ENCODE measurements at regions not wholly inside any gene's neighbourhood (a gene's known extent, or its start where the extent isn't known, plus 50 kb on each side); places are given as distances from the start of the nearest gene placed in this dataset.

DNA sequence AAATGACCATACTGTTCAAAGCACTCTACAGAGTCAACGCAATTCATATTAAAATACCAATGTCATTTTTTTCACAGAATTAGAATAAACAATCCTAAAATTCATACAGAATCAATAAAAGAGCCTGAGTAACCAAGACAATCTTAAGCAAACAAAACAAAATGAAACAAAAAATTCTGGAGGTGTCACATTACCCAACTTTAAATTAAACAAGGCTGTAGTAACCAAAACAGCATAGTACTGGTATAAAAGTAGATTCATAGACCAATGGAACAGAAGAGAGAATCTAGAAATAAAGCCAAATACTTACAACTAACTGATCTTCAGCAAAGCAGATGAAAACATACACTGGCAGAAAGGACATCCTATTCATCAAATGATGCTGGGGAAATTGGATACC lies 346.9 kb upstream of the JAG1 start:
- Histone ChIP-seq H3K27me3 (no peaks in the 10 kb centered on the region), H3K9me3 (peaks cover 0 to 6% (median 0%) of the 10 kb centered on the region in 3 donors), H3K36me3 (no peaks in the 10 kb centered on the region), H3K4me3 (no peak overlapping the region), H3K4me1 (no peaks in the 10 kb centered on the region), H3K27ac (no peak overlapping the region)
- TF ChIP-seq EP300 (IDR thresholded peaks at IDR 0.05) (no peak), POLR2AphosphoS5 (IDR thresholded peaks at IDR 0.05) (no peak), POLR2A (IDR thresholded peaks at IDR 0.05) (no peak)
- TF ChIP-seq, protein P1, sequence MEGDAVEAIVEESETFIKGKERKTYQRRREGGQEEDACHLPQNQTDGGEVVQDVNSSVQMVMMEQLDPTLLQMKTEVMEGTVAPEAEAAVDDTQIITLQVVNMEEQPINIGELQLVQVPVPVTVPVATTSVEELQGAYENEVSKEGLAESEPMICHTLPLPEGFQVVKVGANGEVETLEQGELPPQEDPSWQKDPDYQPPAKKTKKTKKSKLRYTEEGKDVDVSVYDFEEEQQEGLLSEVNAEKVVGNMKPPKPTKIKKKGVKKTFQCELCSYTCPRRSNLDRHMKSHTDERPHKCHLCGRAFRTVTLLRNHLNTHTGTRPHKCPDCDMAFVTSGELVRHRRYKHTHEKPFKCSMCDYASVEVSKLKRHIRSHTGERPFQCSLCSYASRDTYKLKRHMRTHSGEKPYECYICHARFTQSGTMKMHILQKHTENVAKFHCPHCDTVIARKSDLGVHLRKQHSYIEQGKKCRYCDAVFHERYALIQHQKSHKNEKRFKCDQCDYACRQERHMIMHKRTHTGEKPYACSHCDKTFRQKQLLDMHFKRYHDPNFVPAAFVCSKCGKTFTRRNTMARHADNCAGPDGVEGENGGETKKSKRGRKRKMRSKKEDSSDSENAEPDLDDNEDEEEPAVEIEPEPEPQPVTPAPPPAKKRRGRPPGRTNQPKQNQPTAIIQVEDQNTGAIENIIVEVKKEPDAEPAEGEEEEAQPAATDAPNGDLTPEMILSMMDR (IDR thresholded peaks at IDR 0.05): no peak
- 82 to 93% methylated on average over 1 of the region's 1 CpG for WGBS, 2 donors (ENCODE audit: low coverage in 1 of 2)
- no peak for ATAC-seq

- no peak for ATAC-seq
- Histone ChIP-seq H3K27ac (no peak overlapping the region), H3K4me1 (no peaks in the 10 kb centered on the region), H3K36me3 (no peaks in the 10 kb centered on the region), H3K27me3 (no peaks in the 10 kb centered on the region), H3K9me3 (peaks cover 0 to 6% (median 0%) of the 10 kb centered on the region in 3 donors), H3K4me3 (no peak overlapping the region)
- WGBS, 2 donors (ENCODE audit: low coverage in 1 of 2): 71 to 75% methylated on average over 3 of the region's 3 CpGs
- no peak for TF ChIP-seq POLR2AphosphoS5 (IDR thresholded peaks at IDR 0.05)
- no peak for TF ChIP-seq EP300 (IDR thresholded peaks at IDR 0.05)
- TF ChIP-seq, protein P1 (IDR thresholded peaks at IDR 0.05): no peak
- no peak for TF ChIP-seq POLR2A (IDR thresholded peaks at IDR 0.05)
Measured at GRCh38 chr20:11027224-11027623, 353.4 kb upstream of the JAG1 start.

DNA sequence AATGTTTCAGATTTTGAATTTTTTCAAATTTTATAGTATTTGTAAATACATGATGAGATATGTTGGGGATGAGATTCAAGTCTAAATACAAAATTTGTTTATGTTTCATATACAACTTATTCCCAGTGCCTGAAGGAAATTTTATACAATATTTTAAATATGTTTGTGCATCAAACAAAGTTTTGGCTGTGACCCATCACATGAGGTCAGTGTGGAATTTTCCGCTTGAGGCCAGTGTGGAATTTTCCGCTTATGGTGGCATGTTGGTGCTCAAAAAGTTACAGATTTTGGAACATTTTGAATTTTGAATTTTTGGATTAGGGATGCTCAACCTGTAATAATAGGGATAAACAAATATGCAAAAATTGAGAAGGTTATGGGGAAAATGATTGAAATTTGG lies 356.6 kb upstream of the JAG1 start:
- WGBS, 2 donors (ENCODE audit: low coverage in 1 of 2): 86 to 100% methylated on average over 2 of the region's 2 CpGs
- H3K27me3 ChIP-seq: no peaks in the 10 kb centered on the region
- ATAC-seq: no peak

GRCh38 chr20:11031300-11031699 lies 357.5 kb upstream of the JAG1 start:
- Histone ChIP-seq H3K27me3 (no peaks in the 10 kb centered on the region), H3K4me1 (no peaks in the 10 kb centered on the region), H3K36me3 (no peaks in the 10 kb centered on the region), H3K4me3 (no peak overlapping the region), H3K9me3 (no peaks in the 10 kb centered on the region), H3K27ac (no peak overlapping the region)
- ATAC-seq: no peak
- TF ChIP-seq POLR2A (IDR thresholded peaks at IDR 0.05) (no peak), EP300 (IDR thresholded peaks at IDR 0.05) (no peak), POLR2AphosphoS5 (IDR thresholded peaks at IDR 0.05) (no peak)
- TF ChIP-seq, protein P1 (IDR thresholded peaks at IDR 0.05): no peak
- 83 to 93% methylated on average over 1 to 2 of the region's 2 CpGs for WGBS, 2 donors (ENCODE audit: low coverage in 1 of 2)

More for the DNA sequence above, 356.6 kb upstream of the JAG1 start:
- TF ChIP-seq POLR2AphosphoS5 (IDR thresholded peaks at IDR 0.05) (no peak), EP300 (IDR thresholded peaks at IDR 0.05) (no peak), POLR2A (IDR thresholded peaks at IDR 0.05) (no peak)
- TF ChIP-seq, protein P1 (IDR thresholded peaks at IDR 0.05): no peak
- no peak overlapping the region for H3K4me3 ChIP-seq
- H3K27ac ChIP-seq: no peak overlapping the region
- no peaks in the 10 kb centered on the region for H3K4me1 ChIP-seq
- no peaks in the 10 kb centered on the region for H3K36me3 ChIP-seq
- H3K9me3 ChIP-seq: no peaks in the 10 kb centered on the region

DNA sequence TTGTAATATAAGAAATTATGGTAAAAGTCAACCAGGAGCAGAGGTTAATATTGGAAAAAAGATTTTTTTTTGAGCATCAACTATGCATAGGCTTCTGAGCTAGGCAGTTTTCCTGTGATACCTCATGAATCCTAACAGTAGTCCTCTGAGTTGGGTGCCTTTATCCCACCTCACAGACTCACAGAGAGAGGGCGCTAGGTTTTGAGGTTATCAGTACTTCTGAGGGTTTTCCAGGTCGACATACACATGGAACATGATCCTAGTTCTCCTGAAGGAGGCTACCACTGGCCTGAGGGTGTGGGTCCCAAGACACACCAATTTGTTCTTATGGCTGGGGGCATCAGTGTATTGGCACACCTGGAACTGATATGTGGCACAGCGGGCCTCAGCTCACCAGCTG lies 358.8 kb upstream of the JAG1 start:
- no peak for TF ChIP-seq EP300 (IDR thresholded peaks at IDR 0.05)
- TF ChIP-seq POLR2AphosphoS5 (IDR thresholded peaks at IDR 0.05): no peak
- TF ChIP-seq POLR2A (IDR thresholded peaks at IDR 0.05): no peak
- TF ChIP-seq, protein P1 (IDR thresholded peaks at IDR 0.05): no peak
- 48 to 61% methylated on average over 2 to 3 of the region's 3 CpGs for WGBS, 2 donors (ENCODE audit: low coverage in 1 of 2)
- no peaks in the 10 kb centered on the region for H3K9me3 ChIP-seq
- ATAC-seq: no peak
- H3K27ac ChIP-seq: no peak overlapping the region
- H3K4me3 ChIP-seq: no peak overlapping the region
- H3K36me3 ChIP-seq: no peaks in the 10 kb centered on the region
- H3K4me1 ChIP-seq: no peaks in the 10 kb centered on the region
- no peaks in the 10 kb centered on the region for H3K27me3 ChIP-seq
